ENCODE measurements at regions not wholly inside any gene's neighbourhood (a gene's known extent, or its start where the extent isn't known, plus 50 kb on each side); places are given as distances from the start of the nearest gene placed in this dataset.

DNA sequence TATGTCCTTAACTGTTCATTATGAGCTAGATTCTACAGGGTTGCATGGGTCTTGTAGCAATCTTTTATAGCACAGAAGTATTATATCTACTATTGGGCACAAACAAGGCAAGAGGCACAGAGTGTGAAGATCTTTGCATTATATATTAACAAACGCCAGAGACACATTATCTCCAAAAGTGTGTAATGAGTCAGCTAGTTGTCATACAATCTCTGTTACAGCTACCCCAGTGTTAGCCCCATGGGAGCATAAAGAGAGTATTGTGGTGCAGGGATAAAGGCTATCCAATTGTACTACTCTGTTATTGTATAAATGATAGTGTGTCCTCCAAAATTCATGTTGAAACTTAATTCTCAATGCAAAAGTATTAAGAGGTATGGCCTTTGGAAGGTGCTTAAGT, 148.4 kb upstream of the RIMS1 start:
- Histone ChIP-seq H3K4me1 (ENCODE audit: insufficient read depth, low read length) (no peaks in the 10 kb centered on the region), H4K5ac (ENCODE audit: insufficient read length, low read depth, low read length) (no peak overlapping the region), H3K4ac (ENCODE audit: low read depth, low read length) (no peak overlapping the region), H3K56ac (ENCODE audit: insufficient read length, low read depth, low read length) (no peak overlapping the region), H3K23me2 (ENCODE audit: insufficient read length, low read depth, low read length, poor library complexity, severe bottlenecking) (no peaks in the 10 kb centered on the region), H2BK12ac (ENCODE audit: insufficient read length, low read depth, low read length) (no peak overlapping the region), H2BK120ac (ENCODE audit: low read depth, low read length, poor library complexity, severe bottlenecking) (no peak overlapping the region), H3K14ac (ENCODE audit: insufficient read depth, low read length) (no peak overlapping the region), H3K4me2 (ENCODE audit: insufficient read depth, insufficient read length, low read length) (no peak overlapping the region), H2AFZ (ENCODE audit: low read length) (no peak overlapping the region), H3K79me1 (ENCODE audit: insufficient read depth, low read depth, low read length, poor library complexity, severe bottlenecking) (no peaks in the 10 kb centered on the region), H3K27ac (ENCODE audit: insufficient read length, low read depth, low read length) (no peak overlapping the region), H2AK5ac (ENCODE audit: insufficient read length, low read length) (no peak overlapping the region), H3K23ac (ENCODE audit: insufficient read length, low read depth, low read length) (no peak overlapping the region), H4K8ac (replicated peaks; ENCODE audit: insufficient read length, low read depth, low read length) (no peak overlapping the region), H3K18ac (ENCODE audit: insufficient read length, low read depth, low read length) (no peak overlapping the region), H2BK15ac (ENCODE audit: low read depth, low read length) (no peak overlapping the region), H3K9ac (ENCODE audit: extremely low read depth, insufficient read length, low read length) (no peak overlapping the region), H4K91ac (ENCODE audit: insufficient read length, low read depth, low read length) (no peak overlapping the region), H3K9me3 (ENCODE audit: control insufficient read depth, low read depth, low read length) (no peaks in the 10 kb centered on the region), H2BK5ac (ENCODE audit: insufficient read length, low read length) (no peak overlapping the region), H4K20me1 (ENCODE audit: control insufficient read depth, insufficient read depth, insufficient read length) (no peaks in the 10 kb centered on the region), H3T11ph (ENCODE audit: low read length) (no peak overlapping the region), H2BK20ac (ENCODE audit: low read depth, low read length, poor library complexity, severe bottlenecking) (no peak overlapping the region), H3K79me2 (ENCODE audit: insufficient read depth, low read length) (no peaks in the 10 kb centered on the region), H3K27me3 (ENCODE audit: insufficient read depth, low read length) (no peaks in the 10 kb centered on the region)
- no peak overlapping the region for H3K4me3 Mint-ChIP-seq
- no peak overlapping the region for H3K27ac Mint-ChIP-seq
- TF ChIP-seq, protein P1, sequence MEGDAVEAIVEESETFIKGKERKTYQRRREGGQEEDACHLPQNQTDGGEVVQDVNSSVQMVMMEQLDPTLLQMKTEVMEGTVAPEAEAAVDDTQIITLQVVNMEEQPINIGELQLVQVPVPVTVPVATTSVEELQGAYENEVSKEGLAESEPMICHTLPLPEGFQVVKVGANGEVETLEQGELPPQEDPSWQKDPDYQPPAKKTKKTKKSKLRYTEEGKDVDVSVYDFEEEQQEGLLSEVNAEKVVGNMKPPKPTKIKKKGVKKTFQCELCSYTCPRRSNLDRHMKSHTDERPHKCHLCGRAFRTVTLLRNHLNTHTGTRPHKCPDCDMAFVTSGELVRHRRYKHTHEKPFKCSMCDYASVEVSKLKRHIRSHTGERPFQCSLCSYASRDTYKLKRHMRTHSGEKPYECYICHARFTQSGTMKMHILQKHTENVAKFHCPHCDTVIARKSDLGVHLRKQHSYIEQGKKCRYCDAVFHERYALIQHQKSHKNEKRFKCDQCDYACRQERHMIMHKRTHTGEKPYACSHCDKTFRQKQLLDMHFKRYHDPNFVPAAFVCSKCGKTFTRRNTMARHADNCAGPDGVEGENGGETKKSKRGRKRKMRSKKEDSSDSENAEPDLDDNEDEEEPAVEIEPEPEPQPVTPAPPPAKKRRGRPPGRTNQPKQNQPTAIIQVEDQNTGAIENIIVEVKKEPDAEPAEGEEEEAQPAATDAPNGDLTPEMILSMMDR (conservative IDR thresholded peaks at IDR 0.05), result no peak
- H3K36me3 Mint-ChIP-seq (ENCODE audit: insufficient read depth in 1 of 3, low read depth in 3 of 3), result no peaks in the 10 kb centered on the region
- no peaks in the 10 kb centered on the region for H3K4me1 Mint-ChIP-seq
- no peaks in the 10 kb centered on the region for H3K27me3 Mint-ChIP-seq (ENCODE audit: low read depth)
- no peaks in the 10 kb centered on the region for H3K9me3 Mint-ChIP-seq
- no CpG with 5 or more reads among the region's 1 CpG for WGBS (ENCODE audit: extremely low coverage, insufficient read length, low lambda C conversion rate)
- no peak for DNase-seq
